SK-N-MC (cell line): ENCODE measurements at regions not wholly inside any gene's neighbourhood (a gene's known extent, or its start where the extent isn't known, plus 50 kb on each side); places are given as distances from the start of the nearest gene placed in this dataset.

Source experiments
- FOXP2 ChIP-seq: optimal IDR thresholded peaks from 2 replicates; pipeline ENCODE3; 2011; ENCODE audit warnings: mild to moderate bottlenecking, moderate library complexity; ENCODE audit not compliant: insufficient read depth; ENCODE audit errors: extremely low read length, control extremely low read depth
- POLR2AphosphoS5 ChIP-seq: IDR thresholded peaks from 2 replicates; pipeline ENCODE4 v1.6.1; 2012; ENCODE audit warnings: mild to moderate bottlenecking, low read depth, low read length, borderline replicate concordance

GRCh38 chr15:67992411-67992810, 61.7 kb upstream of the PIAS1 start:
- TF ChIP-seq POLR2AphosphoS5 (no peak), FOXP2 (no peak)
